ENCODE measurements at regions not wholly inside any gene's neighbourhood (a gene's known extent, or its start where the extent isn't known, plus 50 kb on each side); places are given as distances from the start of the nearest gene placed in this dataset.

DNA sequence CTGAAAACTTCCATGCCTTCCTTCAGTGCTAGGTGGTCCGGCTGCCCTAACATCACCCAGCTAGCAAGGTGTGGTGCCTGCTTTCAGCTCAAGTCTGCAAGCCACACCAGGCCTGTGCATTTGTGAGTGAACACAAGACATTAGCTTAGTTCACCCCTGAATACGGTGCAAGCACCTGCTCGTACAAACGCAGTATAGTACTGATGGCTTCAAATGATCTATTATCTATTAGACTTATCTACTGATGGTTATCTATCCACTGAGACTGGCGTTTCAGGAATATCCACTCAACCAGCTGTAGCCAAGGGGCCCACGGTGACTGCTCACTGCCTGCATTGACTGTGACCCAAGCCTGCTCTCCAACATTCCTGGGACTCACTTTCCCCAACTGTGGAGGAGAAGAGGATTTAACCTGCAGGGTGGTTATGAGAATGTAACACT lies 155.9 kb downstream of the SHOX start:
- Histone ChIP-seq H3K4me3 (ENCODE audit: low read length) (no peak overlapping the region), H2AFZ (ENCODE audit: low read depth, low read length) (no peak overlapping the region), H3K36me3 (ENCODE audit: insufficient read depth, low read length) (no peaks in the 10 kb centered on the region), H3K27me3 (ENCODE audit: insufficient read depth, low read length) (peaks cover 12% of the 10 kb centered on the region), H3K4me1 (ENCODE audit: insufficient read depth, low read length) (peaks cover 4% of the 10 kb centered on the region), H3K9me3 (ENCODE audit: low read length) (no peaks in the 10 kb centered on the region)

DNA sequence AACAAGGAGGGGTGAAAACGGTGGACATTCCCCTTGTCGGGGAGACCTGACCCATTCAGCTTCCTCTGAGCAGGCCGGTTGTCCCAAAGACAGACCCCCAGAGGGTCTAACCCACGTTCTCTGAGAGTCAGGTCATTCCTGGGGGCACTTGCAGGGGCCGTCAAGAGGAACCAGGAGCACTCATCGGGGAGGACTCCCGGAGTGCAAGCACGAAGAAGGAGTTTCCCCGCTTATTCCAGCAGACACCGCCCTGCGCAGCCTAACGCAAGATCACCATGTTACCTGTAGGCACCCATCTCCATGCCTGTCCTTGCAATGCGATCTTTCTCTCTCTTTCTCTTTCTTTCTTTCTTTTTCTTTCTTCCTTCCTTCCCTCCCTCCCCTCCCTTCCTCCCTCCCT lies 154.2 kb downstream of the SHOX start:
- Histone ChIP-seq H3K4me1 (ENCODE audit: insufficient read depth, low read length) (peaks cover 9% of the 10 kb centered on the region), H3K4me3 (ENCODE audit: low read length) (no peak overlapping the region), H3K36me3 (ENCODE audit: insufficient read depth, low read length) (no peaks in the 10 kb centered on the region), H3K27me3 (ENCODE audit: insufficient read depth, low read length) (peaks cover under 1% of the 10 kb centered on the region), H3K9me3 (ENCODE audit: low read length) (no peaks in the 10 kb centered on the region), H2AFZ (ENCODE audit: low read depth, low read length) (no peak overlapping the region)

DNA sequence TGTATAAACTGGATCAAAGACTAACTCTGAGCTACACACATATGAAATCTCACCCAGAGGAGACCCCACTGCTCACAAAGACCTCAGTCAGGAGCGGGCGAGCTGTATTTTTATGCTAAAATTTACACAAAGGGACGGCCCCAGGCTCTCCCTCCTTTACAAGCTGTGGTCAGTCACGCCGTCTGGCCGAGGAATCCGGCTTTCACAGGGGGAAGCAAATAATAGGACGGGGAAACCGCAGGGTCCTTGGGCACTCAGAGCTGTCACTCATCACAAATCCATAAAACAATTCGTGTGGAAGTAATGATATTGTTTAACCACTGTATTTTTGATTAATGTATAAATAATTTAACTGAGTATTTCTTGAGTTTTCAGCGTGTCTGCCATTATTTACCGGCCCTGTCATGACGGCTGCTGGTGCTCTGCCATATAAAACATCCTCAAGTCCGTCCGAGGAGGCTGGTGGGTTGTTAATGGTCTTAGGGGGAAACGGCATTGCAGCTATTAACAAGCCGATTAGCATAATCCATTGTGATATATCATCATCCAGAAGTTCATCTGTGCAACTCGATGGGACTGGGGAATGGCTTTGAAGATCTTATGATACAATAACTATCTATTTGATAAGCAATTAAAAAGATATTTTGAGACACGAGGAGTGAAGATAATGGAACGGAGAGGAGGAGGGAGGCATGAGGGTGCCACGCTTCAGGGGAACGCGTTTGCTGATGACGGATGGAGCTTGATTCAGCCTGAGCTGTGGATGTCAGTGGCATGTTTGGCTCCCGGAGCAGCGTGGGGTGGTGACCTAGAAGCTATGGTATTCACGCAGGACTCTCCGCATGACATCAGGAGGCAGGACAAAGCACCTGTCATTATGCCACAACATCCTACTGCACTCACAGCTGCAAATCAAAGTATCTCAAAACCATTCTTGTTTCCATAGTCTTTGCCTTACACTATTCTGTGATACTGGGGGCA lies 150.9 kb downstream of the SHOX start:
- no peaks in the 10 kb centered on the region for H3K36me3 ChIP-seq (ENCODE audit: insufficient read depth, low read length)
- no peaks in the 10 kb centered on the region for H3K9me3 ChIP-seq (ENCODE audit: low read length)
- no peaks in the 10 kb centered on the region for H3K27me3 ChIP-seq (ENCODE audit: insufficient read depth, low read length)
- no peak overlapping the region for H2AFZ ChIP-seq (ENCODE audit: low read depth, low read length)
- H3K4me3 ChIP-seq (ENCODE audit: low read length) = no peak overlapping the region
- peaks cover 9% of the 10 kb centered on the region for H3K4me1 ChIP-seq (ENCODE audit: insufficient read depth, low read length)

DNA sequence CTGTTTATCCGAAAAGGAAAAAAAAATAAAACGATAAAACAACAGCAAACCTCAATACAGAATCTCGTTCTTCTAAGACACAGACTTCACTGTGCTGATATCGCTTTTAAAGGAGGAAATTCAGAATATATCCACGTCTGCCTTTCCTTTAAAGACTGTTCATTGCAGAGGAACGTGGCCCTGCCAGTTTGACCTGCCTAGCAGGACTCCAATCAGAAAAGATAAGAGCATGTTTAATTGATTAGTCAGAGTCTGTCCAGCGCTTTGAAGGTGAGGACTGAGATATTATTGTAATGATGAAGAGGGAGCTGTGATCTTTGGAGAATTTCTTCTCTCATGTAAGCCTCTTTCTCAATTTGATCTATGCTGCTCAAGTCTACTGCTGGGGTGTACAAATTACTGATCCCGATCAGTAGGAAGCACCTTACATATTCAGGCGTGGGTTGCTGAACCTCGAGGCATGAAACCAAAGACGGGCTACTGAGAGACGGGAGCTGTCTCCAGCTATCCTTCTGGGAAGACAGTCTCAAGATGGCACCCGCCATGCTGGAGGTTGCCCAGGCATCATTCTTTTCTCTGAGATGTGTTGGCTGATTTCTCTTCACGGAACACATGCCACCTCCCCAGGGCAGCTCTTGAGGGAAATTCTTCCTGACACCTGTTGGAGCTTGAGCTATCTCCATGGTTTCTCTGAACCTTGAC lies 146.1 kb downstream of the SHOX start:
- Histone ChIP-seq H3K4me1 (ENCODE audit: insufficient read depth, low read length) (peaks cover 7% of the 10 kb centered on the region), H3K9me3 (ENCODE audit: low read length) (no peaks in the 10 kb centered on the region), H2AFZ (ENCODE audit: low read depth, low read length) (no peak overlapping the region), H3K27me3 (ENCODE audit: insufficient read depth, low read length) (no peaks in the 10 kb centered on the region), H3K36me3 (ENCODE audit: insufficient read depth, low read length) (no peaks in the 10 kb centered on the region), H3K4me3 (ENCODE audit: low read length) (no peak overlapping the region)

DNA sequence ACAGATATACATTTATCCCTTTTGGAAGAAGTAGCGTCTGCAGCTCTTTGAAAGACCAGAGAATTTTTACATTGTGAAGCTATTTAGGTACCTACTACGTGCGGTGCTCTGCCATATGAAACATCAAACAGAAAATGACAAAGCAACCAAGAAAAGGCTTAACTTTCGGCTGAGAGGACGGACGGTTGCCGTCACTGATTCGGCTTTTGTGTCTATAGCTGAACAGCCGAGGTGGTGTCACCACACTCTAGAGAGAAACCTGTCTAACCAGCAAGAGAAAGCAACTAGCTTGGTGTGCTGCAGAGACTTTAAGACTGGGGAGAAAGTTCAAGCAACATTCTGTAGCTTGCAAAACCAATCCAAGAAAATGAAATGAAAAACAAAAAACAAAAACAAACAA lies 145.5 kb downstream of the SHOX start:
- Histone ChIP-seq H3K9me3 (ENCODE audit: low read length) (no peaks in the 10 kb centered on the region), H2AFZ (ENCODE audit: low read depth, low read length) (no peak overlapping the region), H3K4me1 (ENCODE audit: insufficient read depth, low read length) (peaks cover under 1% of the 10 kb centered on the region), H3K27me3 (ENCODE audit: insufficient read depth, low read length) (no peaks in the 10 kb centered on the region), H3K36me3 (ENCODE audit: insufficient read depth, low read length) (no peaks in the 10 kb centered on the region), H3K4me3 (ENCODE audit: low read length) (no peak overlapping the region)

DNA sequence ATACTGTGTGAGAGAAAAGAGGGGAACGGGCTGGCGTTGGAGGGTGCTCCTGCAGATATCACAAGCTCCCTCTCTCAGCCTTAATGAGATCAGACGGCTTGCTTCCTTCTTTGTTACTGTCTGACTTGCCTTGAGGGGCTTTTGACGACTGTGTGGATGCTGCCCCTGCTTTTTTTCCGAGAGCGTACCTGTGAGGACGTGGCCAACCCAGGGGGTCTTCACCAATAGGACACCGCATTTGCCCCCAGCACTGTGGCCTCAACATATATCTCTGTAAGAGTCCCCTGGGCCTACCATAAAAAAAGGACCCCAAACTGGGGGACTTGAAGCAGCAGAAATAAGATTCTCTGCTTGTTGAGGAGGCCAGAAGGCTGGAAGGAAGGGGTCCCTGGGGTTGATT lies 143.9 kb downstream of the SHOX start:
- Histone ChIP-seq H3K36me3 (ENCODE audit: insufficient read depth, low read length) (no peaks in the 10 kb centered on the region), H3K27me3 (ENCODE audit: insufficient read depth, low read length) (no peaks in the 10 kb centered on the region), H3K9me3 (ENCODE audit: low read length) (no peaks in the 10 kb centered on the region), H3K4me1 (ENCODE audit: insufficient read depth, low read length) (no peaks in the 10 kb centered on the region), H3K4me3 (ENCODE audit: low read length) (no peak overlapping the region), H2AFZ (ENCODE audit: low read depth, low read length) (no peak overlapping the region)

DNA sequence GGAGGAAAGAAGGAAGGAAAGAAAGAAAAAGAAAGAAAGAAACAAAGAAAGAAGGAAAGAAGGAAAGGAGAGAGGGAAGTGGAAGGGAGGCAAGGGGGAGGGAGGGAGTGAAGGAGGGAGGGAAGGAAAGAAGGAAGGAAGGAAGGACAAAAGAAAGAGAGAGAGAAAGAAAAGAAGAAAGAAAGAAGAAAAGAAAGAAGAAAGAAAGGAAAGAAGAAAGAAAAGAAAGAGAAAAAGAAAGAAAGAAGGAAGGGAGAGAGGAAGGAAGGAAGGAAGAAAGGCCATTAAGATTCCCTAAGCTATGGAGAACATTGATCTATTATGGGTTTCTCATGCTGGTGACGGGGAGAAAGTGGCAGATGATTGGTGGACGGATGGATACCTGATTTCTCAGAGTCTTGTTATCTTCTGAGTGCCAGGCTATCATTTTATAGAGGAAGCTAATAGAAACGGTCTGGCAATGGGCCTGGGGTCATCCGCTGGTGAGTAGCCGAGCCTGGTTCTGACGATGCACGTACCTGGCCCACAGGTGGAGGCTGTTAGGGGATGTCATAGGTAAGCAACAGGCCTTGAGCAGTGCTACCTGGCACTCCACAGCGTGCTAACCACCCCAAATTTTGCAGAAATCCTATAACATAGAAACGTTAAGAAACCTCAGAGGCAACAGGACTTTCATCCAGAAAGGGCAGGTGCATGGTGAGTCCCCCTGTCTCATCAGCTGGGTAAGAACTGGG lies 142.9 kb downstream of the SHOX start:
- Histone ChIP-seq H3K9me3 (ENCODE audit: low read length) (no peaks in the 10 kb centered on the region), H3K27me3 (ENCODE audit: insufficient read depth, low read length) (no peaks in the 10 kb centered on the region), H3K4me3 (ENCODE audit: low read length) (no peak overlapping the region), H3K36me3 (ENCODE audit: insufficient read depth, low read length) (no peaks in the 10 kb centered on the region), H2AFZ (ENCODE audit: low read depth, low read length) (no peak overlapping the region), H3K4me1 (ENCODE audit: insufficient read depth, low read length) (no peaks in the 10 kb centered on the region)

DNA sequence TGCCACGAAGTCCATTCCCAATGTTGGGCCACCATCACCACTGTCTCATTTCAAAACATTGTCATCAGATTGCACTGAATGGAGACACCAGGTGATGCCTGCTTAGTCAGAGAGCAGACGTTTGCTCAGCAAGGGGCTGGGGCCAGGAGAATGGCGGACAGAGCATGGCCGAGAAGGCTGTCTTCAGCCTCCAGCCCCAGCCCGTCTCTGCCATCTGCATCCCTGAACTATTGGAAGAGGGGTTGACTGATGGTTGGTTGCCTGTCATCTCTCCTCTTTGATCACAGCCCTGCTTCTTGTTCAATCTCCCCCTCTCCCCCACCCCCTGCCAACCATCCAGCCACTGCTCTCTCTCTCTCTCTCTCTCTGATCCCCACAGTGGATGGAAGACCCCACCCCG lies 140.9 kb downstream of the SHOX start:
- Histone ChIP-seq H3K36me3 (ENCODE audit: insufficient read depth, low read length) (no peaks in the 10 kb centered on the region), H3K4me3 (ENCODE audit: low read length) (no peak overlapping the region), H3K4me1 (ENCODE audit: insufficient read depth, low read length) (no peaks in the 10 kb centered on the region), H2AFZ (ENCODE audit: low read depth, low read length) (no peak overlapping the region), H3K9me3 (ENCODE audit: low read length) (no peaks in the 10 kb centered on the region), H3K27me3 (ENCODE audit: insufficient read depth, low read length) (no peaks in the 10 kb centered on the region)

DNA sequence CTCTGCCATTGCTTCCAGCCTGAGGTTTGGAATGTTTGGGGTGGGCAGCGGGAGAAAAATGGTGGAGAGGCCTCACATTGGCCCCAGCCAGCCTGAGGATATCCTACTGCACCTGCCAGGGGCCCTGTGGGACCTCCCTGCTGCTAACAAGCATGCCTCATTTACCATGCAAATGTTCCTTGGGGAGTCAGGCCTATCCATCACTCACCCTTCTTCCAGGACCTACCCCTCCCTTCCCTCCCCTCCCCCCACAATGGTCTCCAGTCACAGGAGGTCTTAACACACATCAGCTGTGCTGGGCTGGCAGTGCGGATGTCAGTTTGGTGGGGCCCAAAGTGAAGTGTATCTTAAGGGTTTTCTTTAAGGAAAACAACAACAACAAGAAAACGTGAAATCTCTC lies 139.2 kb downstream of the SHOX start:
- Histone ChIP-seq H3K36me3 (ENCODE audit: insufficient read depth, low read length) (no peaks in the 10 kb centered on the region), H3K4me3 (ENCODE audit: low read length) (no peak overlapping the region), H3K27me3 (ENCODE audit: insufficient read depth, low read length) (no peaks in the 10 kb centered on the region), H3K9me3 (ENCODE audit: low read length) (no peaks in the 10 kb centered on the region), H3K4me1 (ENCODE audit: insufficient read depth, low read length) (no peaks in the 10 kb centered on the region), H2AFZ (ENCODE audit: low read depth, low read length) (no peak overlapping the region)

DNA sequence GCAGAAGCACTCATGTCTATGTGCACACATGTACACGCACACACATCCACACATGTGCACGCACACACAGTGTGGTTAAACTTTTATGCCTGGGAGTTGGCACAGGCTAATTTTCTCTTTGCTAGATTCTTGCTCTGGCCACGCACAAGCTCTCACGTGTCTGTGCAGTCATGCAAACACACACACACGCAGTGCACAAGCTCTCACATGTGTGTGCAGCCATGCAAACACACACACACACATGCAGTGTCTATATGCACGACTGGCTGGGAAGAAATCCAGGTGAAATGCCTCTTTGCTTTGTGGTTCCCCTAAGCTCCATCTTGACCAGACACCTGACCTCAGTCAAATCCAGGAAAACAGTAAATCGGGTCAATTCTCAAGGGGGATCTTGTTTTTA lies 138.0 kb downstream of the SHOX start:
- H3K27me3 ChIP-seq (ENCODE audit: insufficient read depth, low read length) = no peaks in the 10 kb centered on the region
- H3K9me3 ChIP-seq (ENCODE audit: low read length) = no peaks in the 10 kb centered on the region
- no peak overlapping the region for H3K4me3 ChIP-seq (ENCODE audit: low read length)
- no peaks in the 10 kb centered on the region for H3K36me3 ChIP-seq (ENCODE audit: insufficient read depth, low read length)
- no peaks in the 10 kb centered on the region for H3K4me1 ChIP-seq (ENCODE audit: insufficient read depth, low read length)
- no peak overlapping the region for H2AFZ ChIP-seq (ENCODE audit: low read depth, low read length)

DNA sequence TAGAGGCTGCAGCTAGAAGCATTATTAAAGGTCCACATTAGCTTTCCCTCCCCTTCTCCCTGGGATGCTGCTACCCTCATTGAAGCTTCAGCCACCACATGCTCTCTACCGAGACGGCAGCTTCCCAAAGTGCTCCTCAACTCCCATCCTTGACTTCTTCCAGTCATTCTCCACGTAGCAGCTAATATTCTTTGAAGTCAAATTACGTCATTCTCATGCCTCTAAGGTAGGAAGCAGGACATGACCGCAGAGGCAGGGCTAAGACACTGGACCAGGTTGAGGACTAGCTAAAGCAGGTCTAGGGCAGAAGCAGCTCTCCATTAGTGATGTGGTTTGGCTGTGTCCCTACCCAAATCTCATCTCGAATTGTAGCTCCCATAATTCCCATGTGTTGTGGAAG lies 128.3 kb downstream of the SHOX start:
- no peaks in the 10 kb centered on the region for H3K4me1 ChIP-seq (ENCODE audit: insufficient read depth, low read length)
- no peak overlapping the region for H2AFZ ChIP-seq (ENCODE audit: low read depth, low read length)
- H3K4me3 ChIP-seq (ENCODE audit: low read length) = no peak overlapping the region
- H3K27me3 ChIP-seq (ENCODE audit: insufficient read depth, low read length) = no peaks in the 10 kb centered on the region
- no peaks in the 10 kb centered on the region for H3K36me3 ChIP-seq (ENCODE audit: insufficient read depth, low read length)
- H3K9me3 ChIP-seq (ENCODE audit: low read length) = no peaks in the 10 kb centered on the region

DNA sequence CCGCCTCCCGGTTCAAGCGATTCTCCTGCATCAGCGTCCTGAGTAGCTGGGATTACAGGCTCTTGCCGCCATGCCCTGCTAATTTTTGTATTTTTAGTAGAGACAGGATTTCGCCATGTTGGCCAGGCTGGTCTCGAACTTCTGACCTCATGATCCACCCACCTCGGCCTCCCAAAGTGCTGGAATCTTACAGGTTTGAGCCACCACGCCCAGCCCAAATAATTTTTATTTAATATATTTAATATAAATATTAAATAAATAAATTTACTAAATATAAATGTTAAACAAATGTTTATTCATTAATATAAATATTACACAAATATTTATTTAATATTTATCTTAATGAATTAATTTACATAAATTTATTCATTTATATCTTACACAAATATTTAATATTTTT lies 120.2 kb downstream of the SHOX start:
- no peaks in the 10 kb centered on the region for H3K36me3 ChIP-seq (ENCODE audit: insufficient read depth, low read length)
- H3K27me3 ChIP-seq (ENCODE audit: insufficient read depth, low read length) = no peaks in the 10 kb centered on the region
- no peaks in the 10 kb centered on the region for H3K4me1 ChIP-seq (ENCODE audit: insufficient read depth, low read length)
- no peak overlapping the region for H3K4me3 ChIP-seq (ENCODE audit: low read length)
- no peak overlapping the region for H2AFZ ChIP-seq (ENCODE audit: low read depth, low read length)
- no peaks in the 10 kb centered on the region for H3K9me3 ChIP-seq (ENCODE audit: low read length)

DNA sequence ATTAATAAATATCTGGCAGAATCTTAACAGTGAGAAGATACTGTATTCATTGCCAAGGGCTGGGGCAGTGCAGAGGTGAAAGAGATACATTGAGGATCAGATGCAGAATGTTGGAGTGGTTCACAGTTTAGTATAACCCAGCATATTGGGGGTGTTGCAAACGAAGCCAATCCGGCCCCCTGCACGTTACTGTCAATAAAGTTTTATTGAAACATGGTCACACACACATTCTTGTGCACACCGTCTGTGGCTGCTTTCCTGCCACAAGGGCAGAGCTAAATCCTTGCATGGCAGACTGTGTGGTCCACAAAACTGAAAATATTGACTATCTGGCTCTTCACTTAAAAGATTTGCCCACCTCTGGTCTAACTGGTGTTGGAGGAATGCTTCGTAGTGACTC lies 119.7 kb downstream of the SHOX start:
- Histone ChIP-seq H2AFZ (ENCODE audit: low read depth, low read length) (no peak overlapping the region), H3K4me3 (ENCODE audit: low read length) (no peak overlapping the region), H3K9me3 (ENCODE audit: low read length) (no peaks in the 10 kb centered on the region), H3K4me1 (ENCODE audit: insufficient read depth, low read length) (no peaks in the 10 kb centered on the region), H3K36me3 (ENCODE audit: insufficient read depth, low read length) (no peaks in the 10 kb centered on the region), H3K27me3 (ENCODE audit: insufficient read depth, low read length) (no peaks in the 10 kb centered on the region)
